Ishikawa (cell line): ENCODE measurements at regions not wholly inside any gene's neighbourhood (a gene's known extent, or its start where the extent isn't known, plus 50 kb on each side); places are given as distances from the start of the nearest gene placed in this dataset.

ENCODE experiments used
- CEBPB ChIP-seq: IDR thresholded peaks from 2 replicates; pipeline ENCODE4 v1.6.1; 2012
- CREB1 ChIP-seq: IDR thresholded peaks from 2 replicates; pipeline ENCODE4 v1.6.1; 2012; ENCODE audit warnings: low read depth
- EGR1 ChIP-seq: IDR thresholded peaks from 2 replicates; pipeline ENCODE4 v1.6.1; 2012
- EP300 ChIP-seq: IDR thresholded peaks from 2 replicates; pipeline ENCODE4 v1.6.1; 2012; ENCODE audit warnings: borderline replicate concordance
- MAX ChIP-seq: IDR thresholded peaks from 2 replicates; pipeline ENCODE4 v1.6.1; 2012
- REST ChIP-seq: IDR thresholded peaks from 2 replicates; pipeline ENCODE4 v1.6.1; 2012; ENCODE audit warnings: low read depth, mild to moderate bottlenecking
- TAF1 ChIP-seq: IDR thresholded peaks from 2 replicates; pipeline ENCODE4 v1.6.1; 2012; ENCODE audit warnings: low read depth, mild to moderate bottlenecking
- ZBTB7A ChIP-seq: IDR thresholded peaks from 2 replicates; pipeline ENCODE4 v1.6.1; 2012; ENCODE audit warnings: low read depth

GRCh38 chr3:35849963-35850362, 210.6 kb downstream of the ARPP21 start:
- TF ChIP-seq ZBTB7A (no peak), TAF1 (no peak), CEBPB (no peak), EGR1 (no peak), EP300 (no peak), REST (no peak), MAX (no peak), CREB1 (no peak)
